Activated effector memory CD4-positive, alpha-beta T cell treated with anti-CD3 and anti-CD28 coated beads, Interleukin-2, amount 50 U/mL, for 16 hours (primary cell): ENCODE measurements at regions not wholly inside any gene's neighbourhood (a gene's known extent, or its start where the extent isn't known, plus 50 kb on each side); places are given as distances from the start of the nearest gene placed in this dataset.

Source experiments
- DNase-seq: peaks from one replicate; pipeline ENCODE4 v3.0.0-alpha.2; 2020

GRCh38 chr21:25373126-25374082 is 233.9 kb downstream of the MRPL39 start:
- DNase-seq: no peak

- DNase-seq: no peak
Measured at GRCh38 chr21:25371841-25372425, 235.3 kb downstream of the MRPL39 start.

GRCh38 chr21:25370311-25370744 is 237.0 kb downstream of the MRPL39 start:
- DNase-seq: peak; percentile 62

GRCh38 chr21:25369524-25370300 is 237.6 kb downstream of the MRPL39 start:
- no peak for DNase-seq

GRCh38 chr21:25368531-25368930 is 238.8 kb downstream of the MRPL39 start:
- no peak for DNase-seq

GRCh38 chr21:25366116-25366515 is 241.2 kb downstream of the MRPL39 start:
- DNase-seq: no peak

GRCh38 chr21:25362375-25363267 is 244.7 kb downstream of the MRPL39 start:
- no peak for DNase-seq

- no peak for DNase-seq
Measured at GRCh38 chr21:25361765-25362164, 245.5 kb downstream of the MRPL39 start.

- DNase-seq: no peak
Measured at GRCh38 chr21:25361097-25361496, 246.2 kb downstream of the MRPL39 start.

- DNase-seq: no peak
Measured at GRCh38 chr21:25360593-25360992, 246.7 kb downstream of the MRPL39 start.

- no peak for DNase-seq
Measured at GRCh38 chr21:25359724-25360123, 247.6 kb downstream of the MRPL39 start.

GRCh38 chr21:25350056-25350455 is 257.2 kb downstream of the MRPL39 start:
- peak; percentile 62 for DNase-seq

- no peak for DNase-seq
Measured at GRCh38 chr21:25343774-25344545, 263.3 kb downstream of the MRPL39 start.

- DNase-seq: no peak
Measured at GRCh38 chr21:25342816-25343215, 264.5 kb downstream of the MRPL39 start.

GRCh38 chr21:25341981-25342380 is 265.3 kb downstream of the MRPL39 start:
- no peak for DNase-seq

GRCh38 chr21:25338415-25338814 is 268.9 kb downstream of the MRPL39 start:
- no peak for DNase-seq

GRCh38 chr21:25334046-25334730 is 273.1 kb downstream of the MRPL39 start:
- DNase-seq: no peak

- DNase-seq: no peak
Measured at GRCh38 chr21:25331286-25331685, 276.0 kb downstream of the MRPL39 start.

- no peak for DNase-seq
Measured at GRCh38 chr21:25330266-25330665, 277.0 kb downstream of the MRPL39 start.

- no peak for DNase-seq
Measured at GRCh38 chr21:25329227-25329825, 278.0 kb downstream of the MRPL39 start.
